ENCODE measurements at regions not wholly inside any gene's neighbourhood (a gene's known extent, or its start where the extent isn't known, plus 50 kb on each side); places are given as distances from the start of the nearest gene placed in this dataset.
"Not testable (repeated sequence)": the region's sequence is repeated elsewhere in the genome, so short reads cannot be mapped to it uniquely, and the experiment has no call there.

- DNase-seq (ENCODE audit: low spot score) = no peak
Measured at GRCh38 chr14:23694949-23695663, 58.9 kb downstream of the DHRS2 start.

GRCh38 chr14:23695664-23695999, 59.5 kb downstream of the DHRS2 start:
- DNase-seq (ENCODE audit: low spot score) = peak; percentile 3

GRCh38 chr14:23696701-23697239, 60.6 kb downstream of the DHRS2 start:
- DNase-seq (ENCODE audit: low spot score) = no peak

GRCh38 chr14:23697680-23698079, 61.5 kb downstream of the DHRS2 start:
- DNase-seq (ENCODE audit: low spot score) = no peak

GRCh38 chr14:23702656-23703426, 66.7 kb downstream of the DHRS2 start:
- DNase-seq (ENCODE audit: low spot score) = no peak

- no peak for DNase-seq (ENCODE audit: low spot score)
Measured at GRCh38 chr14:23704890-23705289, 68.7 kb downstream of the DHRS2 start.

- DNase-seq (ENCODE audit: low spot score) = no peak
Measured at GRCh38 chr14:23707415-23707814, 71.3 kb downstream of the DHRS2 start.

GRCh38 chr14:23708343-23708742, 72.2 kb downstream of the DHRS2 start:
- DNase-seq (ENCODE audit: low spot score) = no peak

GRCh38 chr14:23709923-23710322, 73.8 kb downstream of the DHRS2 start:
- no peak for DNase-seq (ENCODE audit: low spot score)

- DNase-seq (ENCODE audit: low spot score) = no peak
Measured at GRCh38 chr14:23712287-23712686, 76.1 kb downstream of the DHRS2 start.

GRCh38 chr14:23719225-23719985, 83.2 kb downstream of the DHRS2 start:
- DNase-seq (ENCODE audit: low spot score) = no peak

- DNase-seq (ENCODE audit: low spot score) = no peak
Measured at GRCh38 chr14:23722675-23723074, 86.5 kb downstream of the DHRS2 start.

- no peak for DNase-seq (ENCODE audit: low spot score)
Measured at GRCh38 chr14:23723911-23724310, 87.7 kb downstream of the DHRS2 start.

- no peak for DNase-seq (ENCODE audit: low spot score)
Measured at GRCh38 chr14:23725528-23725927, 89.4 kb downstream of the DHRS2 start.

GRCh38 chr14:23725980-23726710, 90.0 kb downstream of the DHRS2 start:
- no peak for DNase-seq (ENCODE audit: low spot score)

GRCh38 chr14:23727566-23728335, 91.6 kb downstream of the DHRS2 start:
- DNase-seq (ENCODE audit: low spot score) = peak; percentile 25

GRCh38 chr14:23728791-23729190, 92.6 kb downstream of the DHRS2 start:
- DNase-seq (ENCODE audit: low spot score) = no peak

- no peak for DNase-seq (ENCODE audit: low spot score)
Measured at GRCh38 chr14:23729720-23730387, 93.7 kb downstream of the DHRS2 start.

- DNase-seq (ENCODE audit: low spot score) = no peak
Measured at GRCh38 chr14:23735394-23735793, 99.2 kb downstream of the DHRS2 start.

- DNase-seq (ENCODE audit: low spot score) = not testable (repeated sequence)
Measured at GRCh38 chr14:23744368-23744767, 108.2 kb downstream of the DHRS2 start.

GRCh38 chr14:23750357-23750756, 114.2 kb downstream of the DHRS2 start:
- no peak for DNase-seq (ENCODE audit: low spot score)

All from globus pallidus (tissue), 1 donor.